GM19467 (cell line): ENCODE measurements at regions not wholly inside any gene's neighbourhood (a gene's known extent, or its start where the extent isn't known, plus 50 kb on each side); places are given as distances from the start of the nearest gene placed in this dataset.
"Not testable (repeated sequence)": the region's sequence is repeated elsewhere in the genome, so short reads cannot be mapped to it uniquely, and the experiment has no call there.

Source experiments
- ATAC-seq: cut with Tn5 transposase; IDR thresholded peaks from one replicate; pipeline ENCODE4 v1.9.1; 2021; ENCODE audit warnings: mild to moderate bottlenecking, moderate library complexity; ENCODE audit not compliant: unreplicated experiment

DNA sequence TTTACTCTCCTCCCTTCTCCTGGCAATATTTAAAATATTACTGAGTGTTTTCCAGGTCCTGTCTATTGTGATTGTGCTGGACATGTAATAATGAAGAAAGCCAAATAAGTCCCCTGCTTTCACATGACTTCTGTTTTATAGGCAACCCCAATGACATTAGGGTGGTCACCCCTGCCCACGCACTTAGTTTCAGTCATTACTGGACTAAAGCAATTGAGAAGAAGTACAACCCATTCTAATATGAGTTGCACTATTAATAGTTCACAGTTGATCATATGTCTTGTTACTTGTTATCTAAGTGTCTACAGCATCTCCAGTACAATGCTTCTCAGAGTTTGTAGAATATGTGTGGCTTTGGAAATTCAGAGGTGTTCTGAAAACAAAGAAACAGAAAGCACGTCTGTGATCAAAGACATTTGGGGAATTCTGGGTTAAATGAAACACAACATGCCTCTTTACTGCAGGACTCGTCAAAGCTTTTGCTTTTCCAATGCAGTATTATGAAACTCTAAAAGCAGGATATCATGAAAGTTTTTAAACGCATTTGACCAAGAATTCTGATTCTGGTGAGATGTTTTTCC is 789.5 kb downstream of the DHX35 start:
- no peak for ATAC-seq

DNA sequence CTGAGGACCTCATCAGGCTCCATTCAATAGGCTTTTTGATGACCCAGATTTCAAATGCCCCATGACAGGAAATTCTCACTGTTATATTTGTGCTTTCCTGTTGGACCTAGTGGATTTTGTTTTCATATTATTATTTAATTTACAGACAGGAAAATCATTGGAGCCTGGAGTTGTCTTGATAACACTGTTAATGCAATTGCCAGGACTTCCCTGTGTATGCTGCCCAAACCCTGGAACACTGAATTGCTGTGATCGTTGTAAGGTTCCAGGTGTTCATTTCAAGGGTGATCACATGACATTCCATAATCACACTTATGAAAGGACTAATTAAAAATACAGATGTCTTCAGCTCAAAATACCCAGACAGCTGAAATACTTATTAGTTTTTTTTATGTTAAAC is 783.2 kb downstream of the DHX35 start:
- no peak for ATAC-seq

- no peak for ATAC-seq
Measured at GRCh38 chr20:39738651-39739050, 776.5 kb downstream of the DHX35 start.

DNA sequence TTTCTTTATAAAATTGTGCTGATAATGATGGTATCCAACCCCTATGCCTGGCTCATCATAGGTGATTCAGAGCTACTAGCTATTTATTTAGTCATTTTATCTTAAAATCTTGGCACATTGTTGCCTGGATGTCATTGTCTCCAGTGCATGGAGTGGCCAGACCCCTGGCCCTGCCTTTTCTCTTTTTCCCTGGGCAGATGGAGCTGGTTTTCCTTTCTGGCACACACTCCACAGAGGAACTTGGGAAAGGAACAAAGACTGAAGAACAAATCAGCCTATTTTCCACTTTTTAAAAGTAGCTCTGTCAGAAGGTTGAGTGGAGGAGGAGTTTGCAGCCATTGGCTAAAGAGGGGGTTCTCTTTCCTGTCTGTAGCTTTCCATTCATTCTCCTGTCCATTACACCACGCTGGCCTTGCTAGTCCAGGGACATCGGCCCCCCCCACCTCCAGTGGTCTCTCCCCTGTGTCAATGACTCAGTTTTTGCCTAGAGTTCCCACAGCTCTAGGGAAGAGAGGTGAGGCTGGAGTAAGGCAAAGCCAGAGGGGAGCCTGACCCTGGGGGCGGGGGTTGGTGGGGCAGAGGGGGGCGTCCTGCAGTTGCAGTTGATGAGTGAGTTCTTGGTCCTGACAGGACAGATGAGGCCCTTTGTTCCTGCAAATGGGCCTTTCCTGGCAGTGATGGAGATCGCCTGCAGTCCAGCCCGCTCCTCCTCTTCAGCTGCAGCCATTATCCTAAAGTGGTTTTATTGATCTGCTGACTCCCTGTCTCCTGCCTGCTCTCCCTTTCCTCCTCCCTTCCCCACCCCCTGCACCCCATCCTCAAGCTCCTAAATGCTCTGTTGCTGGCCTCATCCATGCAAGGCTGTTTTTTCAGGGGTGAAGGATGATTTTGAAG is 774.5 kb downstream of the DHX35 start:
- ATAC-seq: no peak

- not testable (repeated sequence) for ATAC-seq
Measured at GRCh38 chr20:39725513-39725912, 763.4 kb downstream of the DHX35 start.

DNA sequence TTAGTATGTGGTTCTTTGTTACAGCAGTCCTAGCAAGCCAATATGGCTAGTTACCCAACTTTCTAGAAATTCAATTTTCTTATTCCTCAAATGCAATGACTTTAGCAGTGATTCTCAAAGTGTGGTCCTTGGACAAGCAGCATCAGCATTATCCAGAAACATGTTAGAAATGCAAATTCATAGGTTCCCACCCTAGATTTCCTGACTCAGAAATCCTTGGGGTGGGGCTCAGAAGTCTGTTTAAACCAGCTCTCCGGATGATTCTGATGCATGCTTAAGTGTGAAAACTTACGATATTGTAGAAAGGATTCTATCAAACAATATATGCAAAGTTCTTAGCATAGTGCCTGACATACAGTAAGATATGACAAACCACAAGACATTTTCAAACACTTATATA is 757.1 kb downstream of the DHX35 start:
- no peak for ATAC-seq

DNA sequence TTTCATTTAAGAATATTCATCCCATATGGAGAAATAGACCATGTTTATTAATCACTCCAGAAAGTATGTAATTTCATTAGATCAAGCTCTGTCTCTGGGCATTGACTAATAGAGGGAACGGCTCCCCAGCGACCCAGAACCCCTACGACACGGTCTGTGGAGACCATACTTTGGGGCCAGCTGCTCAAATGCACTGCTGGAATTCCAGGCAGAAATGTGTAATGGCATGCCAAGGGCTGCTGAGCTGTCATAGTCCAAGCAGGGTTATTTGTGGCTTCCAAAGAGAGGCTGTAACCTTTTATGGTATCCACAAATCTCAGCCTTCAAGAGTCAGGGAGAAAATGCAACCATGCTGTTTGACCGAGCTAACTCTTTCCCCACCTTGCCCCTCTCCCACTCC is 755.8 kb downstream of the DHX35 start:
- ATAC-seq: no peak

DNA sequence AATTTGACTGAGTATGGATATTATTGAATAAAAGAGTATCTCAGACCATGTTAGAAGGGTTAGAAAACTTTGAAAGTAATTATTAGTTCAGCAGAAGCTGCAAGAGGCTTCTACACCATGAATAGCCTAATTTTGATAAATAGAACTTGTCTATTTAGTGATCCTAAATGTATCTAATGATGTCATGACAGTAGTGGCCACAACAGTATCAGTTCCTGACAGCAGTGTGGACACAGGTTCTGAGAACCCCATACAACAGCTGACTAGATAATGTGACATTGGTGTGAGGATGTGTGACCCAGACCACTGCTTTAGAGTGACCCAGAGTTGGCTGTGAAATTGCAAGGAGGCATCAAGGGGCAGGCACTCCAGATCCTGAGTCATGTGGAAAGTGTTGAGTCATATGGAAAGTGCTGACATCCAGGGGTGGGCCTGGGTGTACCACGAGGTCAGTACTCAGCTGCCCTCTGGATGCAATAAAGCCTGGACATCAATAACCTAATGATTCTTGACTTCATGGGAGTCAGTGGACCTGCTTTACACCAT is 754.7 kb downstream of the DHX35 start:
- ATAC-seq: no peak

GRCh38 chr20:39713076-39713840 is 751.1 kb downstream of the DHX35 start:
- ATAC-seq: no peak

- ATAC-seq: no peak
Measured at GRCh38 chr20:39706184-39706663, 744.1 kb downstream of the DHX35 start.

DNA sequence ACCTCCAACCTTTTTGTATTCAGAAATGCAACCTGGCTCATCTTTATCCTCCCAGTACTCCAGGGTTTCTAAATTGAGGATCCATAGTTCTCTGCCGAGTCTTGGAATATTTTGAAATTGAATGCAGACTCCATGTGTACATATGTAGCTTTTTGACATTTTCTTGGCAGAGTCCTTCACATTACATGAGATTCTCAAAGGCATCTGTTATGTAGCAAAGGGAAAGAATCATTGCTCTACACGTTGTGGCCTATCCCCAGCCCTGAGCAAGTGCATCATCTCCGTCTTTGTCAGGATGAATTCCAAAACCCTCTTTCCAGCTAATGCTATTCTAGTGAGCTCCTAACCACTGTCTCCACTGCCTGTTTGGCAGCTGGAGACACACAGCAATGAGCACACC is 742.9 kb downstream of the DHX35 start:
- no peak for ATAC-seq

GRCh38 chr20:39703357-39703756 is 741.2 kb downstream of the DHX35 start:
- ATAC-seq: not testable (repeated sequence)

GRCh38 chr20:39702701-39703349 is 740.7 kb downstream of the DHX35 start:
- ATAC-seq: no peak

- no peak for ATAC-seq
Measured at GRCh38 chr20:39700528-39700927, 738.4 kb downstream of the DHX35 start.

GRCh38 chr20:39699166-39699725 is 737.1 kb downstream of the DHX35 start:
- no peak for ATAC-seq

DNA sequence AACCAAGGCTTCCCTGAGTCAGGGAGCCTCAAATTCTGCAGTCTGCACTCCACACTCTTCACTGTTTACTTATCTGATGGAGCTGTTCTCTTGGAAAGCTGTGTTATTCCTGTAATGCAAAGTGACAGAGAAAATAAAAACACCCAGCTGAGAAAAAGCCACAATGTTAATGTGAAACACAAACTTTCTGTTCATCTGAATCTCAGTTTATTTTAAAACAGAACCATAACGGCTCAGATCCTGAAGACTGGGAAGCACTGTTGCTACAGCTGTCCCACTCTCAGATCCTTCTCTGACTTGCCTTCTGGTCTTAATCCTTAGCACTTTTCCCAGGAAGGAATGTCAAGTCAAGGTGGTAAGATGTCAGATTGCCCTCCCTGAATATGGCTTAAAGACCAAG is 736.6 kb downstream of the DHX35 start:
- no peak for ATAC-seq

DNA sequence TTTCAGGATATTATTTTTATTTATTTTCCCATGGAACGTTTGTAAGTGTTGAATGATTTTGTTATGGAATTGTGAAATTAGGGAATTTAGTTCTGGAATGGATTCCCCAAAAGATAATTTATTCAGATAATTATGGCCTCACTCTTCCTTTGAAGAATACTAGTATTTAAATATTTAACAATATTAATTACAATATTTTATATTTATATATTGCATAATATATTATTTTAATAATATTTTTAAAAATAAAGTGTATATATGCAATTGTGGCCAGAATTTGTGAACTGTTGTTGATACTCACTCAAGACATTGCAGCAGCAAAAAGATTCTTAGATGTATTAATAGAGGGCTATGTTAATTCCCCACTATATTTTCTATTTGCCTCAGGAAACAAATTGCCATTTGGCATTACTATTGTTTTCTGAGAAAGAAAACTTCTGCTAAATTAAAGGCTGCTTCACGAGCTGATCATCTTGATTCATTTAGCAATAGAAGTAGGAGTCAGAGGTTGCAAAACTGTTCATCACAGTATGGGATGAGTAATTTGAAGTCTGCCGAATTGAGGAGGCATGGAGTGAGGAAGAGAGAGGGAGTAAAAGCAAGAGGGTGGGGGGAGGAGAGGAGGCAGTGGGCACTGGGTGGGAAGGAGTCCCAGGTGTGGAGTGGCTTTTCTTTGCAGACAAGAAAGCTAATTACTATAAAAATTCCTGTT is 729.2 kb downstream of the DHX35 start:
- ATAC-seq: no peak

GRCh38 chr20:39676857-39677391 is 714.8 kb downstream of the DHX35 start:
- no peak for ATAC-seq

- ATAC-seq: no peak
Measured at GRCh38 chr20:39676241-39676640, 714.1 kb downstream of the DHX35 start.

GRCh38 chr20:39674842-39675241 is 712.7 kb downstream of the DHX35 start:
- no peak for ATAC-seq
